HG03558 (cell line): ENCODE measurements at regions not wholly inside any gene's neighbourhood (a gene's known extent, or its start where the extent isn't known, plus 50 kb on each side); places are given as distances from the start of the nearest gene placed in this dataset.
A peak's percentile ranks its signal among the peaks of the same experiment; 100 is the strongest.
"Not testable (repeated sequence)": the region's sequence is repeated elsewhere in the genome, so short reads cannot be mapped to it uniquely, and the experiment has no call there.

Experiments used
- ATAC-seq: cut with Tn5 transposase; IDR thresholded peaks from one replicate; pipeline ENCODE4 v1.9.1; 2021; ENCODE audit warnings: moderate number of reproducible peaks; ENCODE audit not compliant: unreplicated experiment; ENCODE audit errors: extremely low read depth

GRCh38 chr21:28489821-28490350, 502.8 kb downstream of the LTN1 start:
- ATAC-seq, result no peak

GRCh38 chr21:28489162-28489561, 503.5 kb downstream of the LTN1 start:
- no peak for ATAC-seq

- no peak for ATAC-seq
Measured at GRCh38 chr21:28487455-28488070, 505.1 kb downstream of the LTN1 start.

- no peak for ATAC-seq
Measured at GRCh38 chr21:28485301-28486022, 507.2 kb downstream of the LTN1 start.

- ATAC-seq, result no peak
Measured at GRCh38 chr21:28483301-28484035, 509.2 kb downstream of the LTN1 start.

- ATAC-seq, result no peak
Measured at GRCh38 chr21:28482657-28483056, 510.0 kb downstream of the LTN1 start.

GRCh38 chr21:28480470-28480869, 512.2 kb downstream of the LTN1 start:
- no peak for ATAC-seq

- peak; percentile 47 for ATAC-seq
Measured at GRCh38 chr21:28473530-28474220, 519.0 kb downstream of the LTN1 start.

GRCh38 chr21:28472543-28472942, 520.1 kb downstream of the LTN1 start:
- ATAC-seq, result not testable (repeated sequence)

- no peak for ATAC-seq
Measured at GRCh38 chr21:28464988-28465387, 527.7 kb downstream of the LTN1 start.

- no peak for ATAC-seq
Measured at GRCh38 chr21:28464095-28464494, 528.6 kb downstream of the LTN1 start.

- no peak for ATAC-seq
Measured at GRCh38 chr21:28459193-28459592, 533.5 kb downstream of the LTN1 start.

GRCh38 chr21:28458446-28458845, 534.2 kb downstream of the LTN1 start:
- no peak for ATAC-seq

- no peak for ATAC-seq
Measured at GRCh38 chr21:28455253-28455600, 537.5 kb downstream of the LTN1 start.

GRCh38 chr21:28454564-28455252, 538.0 kb downstream of the LTN1 start:
- no peak for ATAC-seq

GRCh38 chr21:28447462-28447861, 545.2 kb downstream of the LTN1 start:
- ATAC-seq, result no peak

GRCh38 chr21:28445141-28445830, 547.4 kb downstream of the LTN1 start:
- no peak for ATAC-seq

GRCh38 chr21:28444557-28444956, 548.1 kb downstream of the LTN1 start:
- no peak for ATAC-seq

GRCh38 chr21:28444111-28444510, 548.6 kb downstream of the LTN1 start:
- no peak for ATAC-seq
